DMS153 treated with DMSO at 0.1 percent for 48 hours (cell line): ENCODE measurements at regions not wholly inside any gene's neighbourhood (a gene's known extent, or its start where the extent isn't known, plus 50 kb on each side); places are given as distances from the start of the nearest gene placed in this dataset.
"Not testable (repeated sequence)": the region's sequence is repeated elsewhere in the genome, so short reads cannot be mapped to it uniquely, and the experiment has no call there.

Experiments used
- DNase-seq: peaks from one replicate; lab custom pipeline; 2025; ENCODE audit not compliant: unreplicated experiment; lab: John Stamatoyannopoulos, UW

- DNase-seq = no peak
Measured at GRCh38 chr4:95898226-95898625, 58.3 kb downstream of the PDHA2 start.

- DNase-seq = no peak
Measured at GRCh38 chr4:95909211-95909610, 69.3 kb downstream of the PDHA2 start.

- DNase-seq = no peak
Measured at GRCh38 chr4:95910749-95911148, 70.9 kb downstream of the PDHA2 start.

- no peak for DNase-seq
Measured at GRCh38 chr4:95921470-95921869, 81.6 kb downstream of the PDHA2 start.

- no peak for DNase-seq
Measured at GRCh38 chr4:95929448-95930064, 89.7 kb downstream of the PDHA2 start.

- no peak for DNase-seq
Measured at GRCh38 chr4:95939141-95939540, 99.2 kb downstream of the PDHA2 start.

GRCh38 chr4:95949136-95949765 lies 109.4 kb downstream of the PDHA2 start:
- no peak for DNase-seq

- DNase-seq = no peak
Measured at GRCh38 chr4:95949808-95950207, 109.9 kb downstream of the PDHA2 start.

GRCh38 chr4:95952538-95952937 lies 112.6 kb downstream of the PDHA2 start:
- not testable (repeated sequence) for DNase-seq

GRCh38 chr4:95956094-95956493 lies 116.2 kb downstream of the PDHA2 start:
- no peak for DNase-seq

GRCh38 chr4:95957054-95957453 lies 117.2 kb downstream of the PDHA2 start:
- no peak for DNase-seq

GRCh38 chr4:95957759-95958158 lies 117.9 kb downstream of the PDHA2 start:
- DNase-seq = no peak

GRCh38 chr4:95959182-95959581 lies 119.3 kb downstream of the PDHA2 start:
- no peak for DNase-seq

- DNase-seq = no peak
Measured at GRCh38 chr4:95959633-95960032, 119.7 kb downstream of the PDHA2 start.

GRCh38 chr4:95963456-95963855 lies 123.6 kb downstream of the PDHA2 start:
- DNase-seq = no peak

- DNase-seq = no peak
Measured at GRCh38 chr4:95979961-95980876, 140.3 kb downstream of the PDHA2 start.

- no peak for DNase-seq
Measured at GRCh38 chr4:95980877-95981360, 141.0 kb downstream of the PDHA2 start.

- no peak for DNase-seq
Measured at GRCh38 chr4:95981591-95981990, 141.7 kb downstream of the PDHA2 start.

- no peak for DNase-seq
Measured at GRCh38 chr4:95982516-95982915, 142.6 kb downstream of the PDHA2 start.

GRCh38 chr4:95984081-95984480 lies 144.2 kb downstream of the PDHA2 start:
- DNase-seq = peak; percentile 5

- no peak for DNase-seq
Measured at GRCh38 chr4:95985051-95985450, 145.2 kb downstream of the PDHA2 start.
